HG03520 (cell line): ENCODE measurements at regions not wholly inside any gene's neighbourhood (a gene's known extent, or its start where the extent isn't known, plus 50 kb on each side); places are given as distances from the start of the nearest gene placed in this dataset.

Experiments
- ATAC-seq: cut with Tn5 transposase; IDR thresholded peaks from one replicate; pipeline ENCODE4 v1.9.1; 2021; ENCODE audit warnings: mild to moderate bottlenecking, moderate library complexity; ENCODE audit not compliant: unreplicated experiment

GRCh38 chr4:27248829-27249228 lies 388.2 kb downstream of the STIM2 start:
- ATAC-seq: no peak

- ATAC-seq: no peak
Measured at GRCh38 chr4:27251771-27252170, 391.1 kb downstream of the STIM2 start.

GRCh38 chr4:27267339-27267969 lies 406.8 kb downstream of the STIM2 start:
- no peak for ATAC-seq

- no peak for ATAC-seq
Measured at GRCh38 chr4:27267970-27268355, 407.3 kb downstream of the STIM2 start.

GRCh38 chr4:27270435-27270834 lies 409.8 kb downstream of the STIM2 start:
- no peak for ATAC-seq

- no peak for ATAC-seq
Measured at GRCh38 chr4:27271555-27271954, 410.9 kb downstream of the STIM2 start.

GRCh38 chr4:27272217-27272616 lies 411.6 kb downstream of the STIM2 start:
- ATAC-seq: no peak

- no peak for ATAC-seq
Measured at GRCh38 chr4:27276307-27277073, 415.8 kb downstream of the STIM2 start.

- no peak for ATAC-seq
Measured at GRCh38 chr4:27278615-27279375, 418.2 kb downstream of the STIM2 start.

GRCh38 chr4:27288496-27288895 lies 427.9 kb downstream of the STIM2 start:
- ATAC-seq: no peak

- no peak for ATAC-seq
Measured at GRCh38 chr4:27289704-27290103, 429.1 kb downstream of the STIM2 start.

- no peak for ATAC-seq
Measured at GRCh38 chr4:27293831-27294230, 433.2 kb downstream of the STIM2 start.

GRCh38 chr4:27304751-27305150 lies 444.1 kb downstream of the STIM2 start:
- no peak for ATAC-seq

- no peak for ATAC-seq
Measured at GRCh38 chr4:27305246-27305645, 444.6 kb downstream of the STIM2 start.

- ATAC-seq: no peak
Measured at GRCh38 chr4:27308379-27308778, 447.7 kb downstream of the STIM2 start.

- ATAC-seq: no peak
Measured at GRCh38 chr4:27315625-27316024, 455.0 kb downstream of the STIM2 start.

- ATAC-seq: no peak
Measured at GRCh38 chr4:27316176-27316575, 455.5 kb downstream of the STIM2 start.

- ATAC-seq: no peak
Measured at GRCh38 chr4:27318740-27319139, 458.1 kb downstream of the STIM2 start.

- ATAC-seq: no peak
Measured at GRCh38 chr4:27326991-27327390, 466.4 kb downstream of the STIM2 start.

- ATAC-seq: no peak
Measured at GRCh38 chr4:27327421-27328181, 467.0 kb downstream of the STIM2 start.

GRCh38 chr4:27338530-27338929 lies 477.9 kb downstream of the STIM2 start:
- no peak for ATAC-seq
